Omental fat pad (tissue), 3 donors: ENCODE measurements at regions not wholly inside any gene's neighbourhood (a gene's known extent, or its start where the extent isn't known, plus 50 kb on each side); places are given as distances from the start of the nearest gene placed in this dataset.
"Not testable (repeated sequence)": the region's sequence is repeated elsewhere in the genome, so short reads cannot be mapped to it uniquely, and the experiment has no call there.

Source experiments
- ATAC-seq: fragments of 150-250 bp; one replicate; pipeline ENCODE4 v1.9.1; 2016; ENCODE audit warnings: mild to moderate bottlenecking, moderate library complexity; ENCODE audit not compliant: low FRiP score
- DNase-seq: peaks from one replicate; pipeline ENCODE4 v3.0.0-alpha.2; 2019; ENCODE audit warnings: low spot score
- CTCF ChIP-seq, 3 donors: fragments of 450-650 bp; IDR thresholded peaks; one replicate each; pipeline ENCODE4 v1.5.1; 2016 to 2017; ENCODE audit warnings: antibody characterized with exemption in 3 of 3, mild to moderate bottlenecking in 3 of 3, moderate library complexity in 2 of 3

- ATAC-seq (no peak), DNase-seq (no peak)
- no peak for TF ChIP-seq CTCF (IDR thresholded peaks at IDR 0.05)
Observed at GRCh38 chr1:3992103-3992556, 92.1 kb upstream of the C1orf174 start.

- DNase-seq (no peak), ATAC-seq (no peak)
- no peak for TF ChIP-seq CTCF (IDR thresholded peaks at IDR 0.05)
Observed at GRCh38 chr1:3992746-3993145, 92.7 kb upstream of the C1orf174 start.

- TF ChIP-seq CTCF (IDR thresholded peaks at IDR 0.05) = no peak
- DNase-seq = no peak
- no peak for ATAC-seq
Observed at GRCh38 chr1:3993619-3994375, 93.7 kb upstream of the C1orf174 start.

GRCh38 chr1:3995141-3995780 is 95.2 kb upstream of the C1orf174 start:
- DNase-seq (no peak), ATAC-seq (no peak)
- TF ChIP-seq CTCF (IDR thresholded peaks at IDR 0.05) = no peak

GRCh38 chr1:3996846-3997705 is 97.0 kb upstream of the C1orf174 start:
- ATAC-seq = no peak
- TF ChIP-seq CTCF (IDR thresholded peaks at IDR 0.05) = no peak
- DNase-seq = no peak

- ATAC-seq = no peak
- no peak for TF ChIP-seq CTCF (IDR thresholded peaks at IDR 0.05)
- DNase-seq = no peak
Observed at GRCh38 chr1:3998086-3998485, 98.0 kb upstream of the C1orf174 start.

DNA sequence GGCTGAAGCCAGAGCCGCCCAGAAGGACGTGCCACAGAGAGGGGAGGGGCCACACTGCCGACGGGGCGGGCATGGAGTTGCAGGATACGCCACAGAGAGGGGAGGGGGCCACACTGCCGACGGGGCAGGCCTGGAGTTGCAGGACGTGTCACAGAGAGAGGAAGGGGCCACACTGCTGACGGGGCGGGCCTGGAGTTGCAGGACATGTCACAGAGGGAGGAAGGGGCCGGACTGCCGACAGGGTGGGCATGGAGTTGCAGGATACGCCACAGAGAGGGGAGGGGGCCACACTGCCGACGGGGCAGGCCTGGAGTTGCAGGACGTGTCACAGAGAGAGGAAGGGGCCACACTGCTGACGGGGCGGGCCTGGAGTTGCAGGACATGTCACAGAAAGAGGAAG is 99.4 kb upstream of the C1orf174 start:
- ATAC-seq, DNase-seq: not testable (repeated sequence)
